ENCODE measurements at regions not wholly inside any gene's neighbourhood (a gene's known extent, or its start where the extent isn't known, plus 50 kb on each side); places are given as distances from the start of the nearest gene placed in this dataset.
"Not testable (repeated sequence)": the region's sequence is repeated elsewhere in the genome, so short reads cannot be mapped to it uniquely, and the experiment has no call there.

GRCh38 chr6:81894788-81895271, 142.3 kb upstream of the TENT5A start:
- DNase-seq (ENCODE audit: extremely low read depth, low read depth): no peak
- no peak overlapping the region for H3K4me3 ChIP-seq (replicated peaks; ENCODE audit: low read depth, low read length)
- TF ChIP-seq CTCF (IDR thresholded peaks at IDR 0.05; ENCODE audit: low read depth, low read length, missing control alignments): no peak

GRCh38 chr6:81894306-81894705, 141.8 kb upstream of the TENT5A start:
- TF ChIP-seq CTCF (IDR thresholded peaks at IDR 0.05; ENCODE audit: low read depth, low read length, missing control alignments): no peak
- no peak overlapping the region for H3K4me3 ChIP-seq (replicated peaks; ENCODE audit: low read depth, low read length)
- DNase-seq (ENCODE audit: extremely low read depth, low read depth): no peak

- no peak overlapping the region for H3K4me3 ChIP-seq (replicated peaks; ENCODE audit: low read depth, low read length)
- DNase-seq (ENCODE audit: extremely low read depth, low read depth): no peak
- no peak for TF ChIP-seq CTCF (IDR thresholded peaks at IDR 0.05; ENCODE audit: low read depth, low read length, missing control alignments)
Observed at GRCh38 chr6:81892891-81893290, 140.4 kb upstream of the TENT5A start.

- H3K4me3 ChIP-seq (replicated peaks; ENCODE audit: low read depth, low read length): no peak overlapping the region
- no peak for DNase-seq (ENCODE audit: extremely low read depth, low read depth)
- no peak for TF ChIP-seq CTCF (IDR thresholded peaks at IDR 0.05; ENCODE audit: low read depth, low read length, missing control alignments)
Observed at GRCh38 chr6:81891874-81892273, 139.4 kb upstream of the TENT5A start.

- TF ChIP-seq CTCF (IDR thresholded peaks at IDR 0.05; ENCODE audit: low read depth, low read length, missing control alignments): no peak
- no peak for DNase-seq (ENCODE audit: extremely low read depth, low read depth)
- no peak overlapping the region for H3K4me3 ChIP-seq (replicated peaks; ENCODE audit: low read depth, low read length)
Observed at GRCh38 chr6:81890846-81891245, 138.4 kb upstream of the TENT5A start.

GRCh38 chr6:81889377-81890053, 137.0 kb upstream of the TENT5A start:
- H3K4me3 ChIP-seq (replicated peaks; ENCODE audit: low read depth, low read length): no peak overlapping the region
- TF ChIP-seq CTCF (IDR thresholded peaks at IDR 0.05; ENCODE audit: low read depth, low read length, missing control alignments): no peak
- no peak for DNase-seq (ENCODE audit: extremely low read depth, low read depth)

GRCh38 chr6:81886909-81887308, 134.4 kb upstream of the TENT5A start:
- not testable (repeated sequence) for DNase-seq (ENCODE audit: extremely low read depth, low read depth); H3K4me3 ChIP-seq (replicated peaks; ENCODE audit: low read depth, low read length)
